SIG-M5 (cell line): ENCODE measurements at regions not wholly inside any gene's neighbourhood (a gene's known extent, or its start where the extent isn't known, plus 50 kb on each side); places are given as distances from the start of the nearest gene placed in this dataset.

ENCODE experiments used
- DNase-seq: peaks from one replicate; lab custom pipeline; 2025; lab: John Stamatoyannopoulos, UW

GRCh38 chr14:75333606-75334548 lies 55.2 kb downstream of the FOS start:
- peak; percentile 32 for DNase-seq

GRCh38 chr14:75334549-75335051 lies 56.0 kb downstream of the FOS start:
- no peak for DNase-seq

- no peak for DNase-seq
These were observed 56.9 kb downstream of the FOS start for GRCh38 chr14:75335571-75335970.

- no peak for DNase-seq
These were observed 59.8 kb downstream of the FOS start for GRCh38 chr14:75338398-75338797.

- no peak for DNase-seq
These were observed 60.4 kb downstream of the FOS start for GRCh38 chr14:75339059-75339458.

GRCh38 chr14:75340921-75341320 lies 62.3 kb downstream of the FOS start:
- DNase-seq = peak; percentile 22

GRCh38 chr14:75341620-75342019 lies 63.0 kb downstream of the FOS start:
- peak; percentile 64 for DNase-seq

GRCh38 chr14:75342762-75343599 lies 64.4 kb downstream of the FOS start:
- DNase-seq = no peak

GRCh38 chr14:75343911-75344310 lies 65.3 kb downstream of the FOS start:
- DNase-seq = no peak

GRCh38 chr14:75344411-75344810 lies 65.8 kb downstream of the FOS start:
- no peak for DNase-seq

GRCh38 chr14:75350505-75351060 lies 72.0 kb downstream of the FOS start:
- no peak for DNase-seq

GRCh38 chr14:75359098-75359497 lies 68.7 kb upstream of the JDP2 start:
- no peak for DNase-seq

- no peak for DNase-seq
These were observed 66.8 kb upstream of the JDP2 start for GRCh38 chr14:75361041-75361440.

- DNase-seq = no peak
These were observed 65.9 kb upstream of the JDP2 start for GRCh38 chr14:75361751-75362433.

- no peak for DNase-seq
These were observed 64.7 kb upstream of the JDP2 start for GRCh38 chr14:75363130-75363529.

GRCh38 chr14:75363570-75364227 lies 64.1 kb upstream of the JDP2 start:
- no peak for DNase-seq

- DNase-seq = no peak
These were observed 62.7 kb upstream of the JDP2 start for GRCh38 chr14:75365116-75365515.

GRCh38 chr14:75366963-75367362 lies 60.9 kb upstream of the JDP2 start:
- no peak for DNase-seq

- no peak for DNase-seq
These were observed 59.5 kb upstream of the JDP2 start for GRCh38 chr14:75368333-75368732.

GRCh38 chr14:75369506-75369905 lies 58.3 kb upstream of the JDP2 start:
- DNase-seq = no peak
